ENCODE measurements at regions not wholly inside any gene's neighbourhood (a gene's known extent, or its start where the extent isn't known, plus 50 kb on each side); places are given as distances from the start of the nearest gene placed in this dataset.

DNA sequence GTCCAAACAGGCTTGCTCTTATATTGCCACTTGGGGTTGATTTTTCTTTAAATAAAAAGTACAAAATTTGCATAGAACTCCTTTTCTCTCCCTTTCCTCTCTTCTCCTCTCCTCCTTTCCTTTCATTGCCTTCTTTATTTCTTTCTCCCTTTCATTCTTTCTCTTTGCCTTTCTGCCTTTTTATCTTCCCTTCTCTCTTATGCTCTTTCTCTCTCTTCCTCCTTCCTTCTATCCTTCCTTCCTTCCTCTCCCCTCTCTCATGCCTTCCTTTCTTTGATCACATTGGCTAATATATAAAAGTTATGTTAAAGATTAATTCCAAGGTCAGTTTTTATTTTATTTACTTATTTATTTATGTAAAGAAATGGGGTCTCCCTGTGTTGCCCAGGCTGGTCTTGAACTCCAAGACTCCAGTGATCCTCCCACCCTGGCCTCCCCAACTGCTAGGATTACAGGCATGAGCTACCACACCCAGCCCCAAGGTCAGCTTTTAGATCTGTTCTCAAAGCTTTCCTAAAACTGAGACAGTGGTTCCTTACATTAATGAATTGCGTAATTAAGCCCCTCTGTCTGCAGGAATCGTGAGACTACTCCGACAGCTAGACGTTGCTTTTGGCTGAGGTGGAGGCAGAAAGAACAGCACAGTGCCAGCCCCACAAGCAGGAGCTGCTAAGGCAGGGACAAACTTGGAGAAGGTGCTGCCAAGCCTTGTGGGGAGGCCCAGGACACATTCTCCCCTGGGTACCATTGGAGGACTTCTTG lies 361.9 kb downstream of the SIPA1L2 start:
- Mint-ChIP-seq H3K27me3 (ENCODE audit: insufficient read depth) (peaks cover 20% of the 10 kb centered on the region), H3K36me3 (ENCODE audit: low read depth) (no peaks in the 10 kb centered on the region), H3K4me3 (no peak overlapping the region), H3K4me1 (peaks cover 7% of the 10 kb centered on the region), H3K27ac (no peak overlapping the region), H3K9me3 (no peaks in the 10 kb centered on the region)
- H3K27ac ChIP-seq (ENCODE audit: low read depth, low read length), result no peak overlapping the region
- DNase-seq, result no peak
- peaks cover 6% of the 10 kb centered on the region for H3K4me1 ChIP-seq (ENCODE audit: control insufficient read depth, insufficient read depth, low read length)
- H3K36me3 ChIP-seq (ENCODE audit: control insufficient read depth, insufficient read depth, low read length), result no peaks in the 10 kb centered on the region
- H3K27me3 ChIP-seq (ENCODE audit: control insufficient read depth, insufficient read depth, low read length, poor library complexity, severe bottlenecking), result no peaks in the 10 kb centered on the region
- 83 to 94% methylated on average over 4 of the region's 4 CpGs for WGBS, 2 experiments (ENCODE audit: insufficient coverage in 1 of 2, insufficient read length in 1 of 2)
- TF ChIP-seq, protein P1, sequence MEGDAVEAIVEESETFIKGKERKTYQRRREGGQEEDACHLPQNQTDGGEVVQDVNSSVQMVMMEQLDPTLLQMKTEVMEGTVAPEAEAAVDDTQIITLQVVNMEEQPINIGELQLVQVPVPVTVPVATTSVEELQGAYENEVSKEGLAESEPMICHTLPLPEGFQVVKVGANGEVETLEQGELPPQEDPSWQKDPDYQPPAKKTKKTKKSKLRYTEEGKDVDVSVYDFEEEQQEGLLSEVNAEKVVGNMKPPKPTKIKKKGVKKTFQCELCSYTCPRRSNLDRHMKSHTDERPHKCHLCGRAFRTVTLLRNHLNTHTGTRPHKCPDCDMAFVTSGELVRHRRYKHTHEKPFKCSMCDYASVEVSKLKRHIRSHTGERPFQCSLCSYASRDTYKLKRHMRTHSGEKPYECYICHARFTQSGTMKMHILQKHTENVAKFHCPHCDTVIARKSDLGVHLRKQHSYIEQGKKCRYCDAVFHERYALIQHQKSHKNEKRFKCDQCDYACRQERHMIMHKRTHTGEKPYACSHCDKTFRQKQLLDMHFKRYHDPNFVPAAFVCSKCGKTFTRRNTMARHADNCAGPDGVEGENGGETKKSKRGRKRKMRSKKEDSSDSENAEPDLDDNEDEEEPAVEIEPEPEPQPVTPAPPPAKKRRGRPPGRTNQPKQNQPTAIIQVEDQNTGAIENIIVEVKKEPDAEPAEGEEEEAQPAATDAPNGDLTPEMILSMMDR (conservative IDR thresholded peaks at IDR 0.05), result no peak
- H3K9ac ChIP-seq (ENCODE audit: extremely low read depth, low read length, poor library complexity, severe bottlenecking), result no peak overlapping the region
- no peaks in the 10 kb centered on the region for H3K9me3 ChIP-seq (ENCODE audit: control insufficient read depth, low read length)
- no peak overlapping the region for H3K4me3 ChIP-seq (ENCODE audit: low read length)

DNA sequence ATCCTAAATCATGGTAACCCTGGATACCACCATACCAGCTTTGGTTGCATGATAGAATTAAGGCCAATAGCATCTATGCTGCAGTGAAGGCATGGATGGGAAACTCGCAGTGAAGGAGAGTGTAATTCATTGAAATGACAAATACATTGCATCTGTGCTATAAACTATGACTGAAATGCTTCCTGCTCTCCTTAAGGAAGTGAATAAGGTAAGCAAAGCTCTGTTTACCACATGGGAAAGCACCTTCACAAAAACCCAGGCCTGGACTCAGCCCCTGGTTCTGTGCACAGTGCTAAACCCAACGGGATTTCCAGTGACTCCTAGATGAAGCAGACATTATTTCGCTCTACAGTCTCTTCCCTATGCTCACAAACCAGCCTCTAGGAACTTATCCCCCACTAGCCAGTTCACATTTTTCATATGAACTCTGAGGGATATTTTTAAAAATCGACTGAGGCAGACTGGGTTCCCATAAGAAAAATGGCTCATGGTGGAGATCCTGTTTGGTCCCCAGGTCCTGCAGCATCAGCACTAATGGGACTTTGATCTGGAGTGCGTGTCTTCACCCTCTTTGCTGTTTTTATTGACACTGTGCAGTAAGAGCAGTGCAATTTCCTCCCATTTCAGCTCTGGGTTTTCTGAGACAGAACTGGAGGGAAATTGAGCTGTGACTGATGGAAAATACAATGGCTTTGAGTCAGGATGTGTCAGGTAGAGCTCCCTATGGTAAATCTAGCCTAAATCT lies 362.7 kb downstream of the SIPA1L2 start:
- H3K9ac ChIP-seq (ENCODE audit: extremely low read depth, low read length, poor library complexity, severe bottlenecking), result no peak overlapping the region
- Mint-ChIP-seq H3K36me3 (ENCODE audit: low read depth) (no peaks in the 10 kb centered on the region), H3K4me1 (peaks cover 7% of the 10 kb centered on the region), H3K4me3 (no peak overlapping the region), H3K9me3 (no peaks in the 10 kb centered on the region), H3K27me3 (ENCODE audit: insufficient read depth) (peaks cover 20% of the 10 kb centered on the region), H3K27ac (no peak overlapping the region)
- no peak for DNase-seq
- H3K4me3 ChIP-seq (ENCODE audit: low read length), result no peak overlapping the region
- H3K27ac ChIP-seq (ENCODE audit: low read depth, low read length), result no peak overlapping the region
- peaks cover 6% of the 10 kb centered on the region for H3K4me1 ChIP-seq (ENCODE audit: control insufficient read depth, insufficient read depth, low read length)
- H3K9me3 ChIP-seq (ENCODE audit: control insufficient read depth, low read length), result no peaks in the 10 kb centered on the region
- H3K36me3 ChIP-seq (ENCODE audit: control insufficient read depth, insufficient read depth, low read length), result no peaks in the 10 kb centered on the region
- TF ChIP-seq, protein P1 (conservative IDR thresholded peaks at IDR 0.05), result no peak
- 91 to 95% methylated on average over 3 to 5 of the region's 5 CpGs for WGBS, 2 experiments (ENCODE audit: insufficient coverage in 1 of 2, insufficient read length in 1 of 2)
- H3K27me3 ChIP-seq (ENCODE audit: control insufficient read depth, insufficient read depth, low read length, poor library complexity, severe bottlenecking), result no peaks in the 10 kb centered on the region

DNA sequence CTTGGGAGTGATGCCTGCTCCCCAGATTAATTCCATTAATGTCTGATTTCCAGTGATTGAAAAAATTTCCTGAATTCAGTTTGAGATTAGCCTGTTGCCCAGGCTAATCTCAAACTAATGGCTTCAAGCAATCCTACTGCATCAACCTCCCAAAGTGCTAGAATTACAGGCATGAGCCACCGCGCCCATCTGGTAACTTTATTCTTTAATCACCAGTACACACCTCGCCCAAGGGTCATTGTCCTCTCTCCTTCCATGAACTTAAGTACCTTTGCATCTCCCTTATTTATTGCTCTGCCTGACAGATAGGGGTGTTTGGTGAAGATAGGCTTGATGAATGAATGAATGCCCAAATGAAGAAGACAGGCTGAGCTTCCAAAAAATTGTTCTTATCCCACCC lies 366.5 kb downstream of the SIPA1L2 start:
- Histone ChIP-seq H3K27me3 (ENCODE audit: control insufficient read depth, insufficient read depth, low read length, poor library complexity, severe bottlenecking) (peaks cover 8% of the 10 kb centered on the region), H3K9ac (ENCODE audit: extremely low read depth, low read length, poor library complexity, severe bottlenecking) (no peak overlapping the region), H3K4me3 (ENCODE audit: low read length) (no peak overlapping the region), H3K36me3 (ENCODE audit: control insufficient read depth, insufficient read depth, low read length) (no peaks in the 10 kb centered on the region), H3K27ac (ENCODE audit: low read depth, low read length) (no peak overlapping the region), H3K9me3 (ENCODE audit: control insufficient read depth, low read length) (no peaks in the 10 kb centered on the region), H3K4me1 (ENCODE audit: control insufficient read depth, insufficient read depth, low read length) (peaks cover 26% of the 10 kb centered on the region)
- Mint-ChIP-seq H3K4me1 (peaks cover 37% of the 10 kb centered on the region), H3K27ac (no peak overlapping the region), H3K4me3 (no peak overlapping the region), H3K9me3 (no peaks in the 10 kb centered on the region), H3K27me3 (ENCODE audit: insufficient read depth) (peaks cover 31% of the 10 kb centered on the region), H3K36me3 (ENCODE audit: low read depth) (no peaks in the 10 kb centered on the region)
- TF ChIP-seq, protein P1 (conservative IDR thresholded peaks at IDR 0.05), result no peak
- DNase-seq, result no peak
- WGBS, 2 experiments (ENCODE audit: insufficient coverage in 1 of 2, insufficient read length in 1 of 2), result 93 to 100% methylated on average over 2 to 3 of the region's 3 CpGs

Measured in endodermal cell (in vitro differentiated cells).